Heart left ventricle (tissue), 13 donors: ENCODE measurements at regions not wholly inside any gene's neighbourhood (a gene's known extent, or its start where the extent isn't known, plus 50 kb on each side); places are given as distances from the start of the nearest gene placed in this dataset.

Experiments used
- CTCF ChIP-seq, 12 donors: fragments of 200-600 bp; sonication (generic) in 4 of 12; IDR thresholded peaks; one replicate each; pipeline versions ENCODE4 v1.5.0 to v1.8.0; 2018 to 2022; ENCODE audit warnings: antibody characterized with exemption in 12 of 12, mild to moderate bottlenecking in 5 of 12
- POLR2A ChIP-seq, 2 donors: fragments of 450-650 bp; IDR thresholded peaks; one replicate each; pipeline ENCODE4 v1.6.1; 2017; ENCODE audit warnings: antibody characterized with exemption in 2 of 2, mild to moderate bottlenecking in 2 of 2, moderate library complexity in 2 of 2
- donor health status: ischemic (EF 13 %, LVEDD 7.1; RV severe dilation, severe dysfunction).
- donor health status: DM: no; HTN: yes; CAD: no.
- donor health status: DM: no; HTN: no; CAD: no.
- donor health status: ischemic (EF 25% LVEDD 6.9; RV normal size, moderate dysfunction).
- donor health status: ischemic (EF 25% LVEDD 5.7; RV mildly dilated, moderate dysfunction).
- donor health status: ischemic (EF 35%, LVEDD 5.7; RV mildly dilated, moderate dysfunction).
- donor health status: nonischemic (EF 11% LVEDD 7.7; RV severe dilation, severe dysfunction).
- donor health status: DM: yes; HTN: yes; CAD: no.
- donor health status: PGD.
- donor health status: ischemic (EF 29% LVEDD 5.4; RV normal size, mild dysfunction).
- donor health status: nonischemic (EF 23%, LVEDD 6.1; RV moderate dilation, normal function).

- TF ChIP-seq CTCF (IDR thresholded peaks at IDR 0.05) (no peak), POLR2A (IDR thresholded peaks at IDR 0.05) (no peak)
Measured at GRCh38 chr13:73142071-73142470, 83.3 kb downstream of the KLF5 start.
